ENCODE measurements at regions not wholly inside any gene's neighbourhood (a gene's known extent, or its start where the extent isn't known, plus 50 kb on each side); places are given as distances from the start of the nearest gene placed in this dataset.

DNA sequence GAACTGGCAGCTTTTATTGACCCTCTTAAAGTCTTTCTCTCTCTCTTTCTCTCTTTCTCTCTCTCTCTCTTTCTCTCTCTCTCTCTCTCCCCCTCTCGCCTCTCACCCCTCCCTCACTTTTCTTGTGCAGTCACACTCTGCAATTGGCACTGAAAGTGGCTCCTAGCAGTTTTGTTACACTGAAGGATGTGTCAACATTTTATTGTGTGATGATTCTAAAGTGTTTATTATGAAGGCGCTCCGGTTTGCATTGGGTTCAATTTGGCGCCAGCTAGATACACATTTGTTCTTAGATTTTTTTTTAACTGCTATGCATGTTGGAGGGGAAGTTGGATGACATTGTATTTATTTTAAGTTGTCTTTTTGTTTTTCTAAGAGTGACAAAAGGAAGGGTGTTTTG lies 64.0 kb upstream of the CHRM3 start:
- no peak for DNase-seq

- no peak for DNase-seq
These were observed 64.5 kb upstream of the CHRM3 start for GRCh38 chr1:239321877-239322276.

DNA sequence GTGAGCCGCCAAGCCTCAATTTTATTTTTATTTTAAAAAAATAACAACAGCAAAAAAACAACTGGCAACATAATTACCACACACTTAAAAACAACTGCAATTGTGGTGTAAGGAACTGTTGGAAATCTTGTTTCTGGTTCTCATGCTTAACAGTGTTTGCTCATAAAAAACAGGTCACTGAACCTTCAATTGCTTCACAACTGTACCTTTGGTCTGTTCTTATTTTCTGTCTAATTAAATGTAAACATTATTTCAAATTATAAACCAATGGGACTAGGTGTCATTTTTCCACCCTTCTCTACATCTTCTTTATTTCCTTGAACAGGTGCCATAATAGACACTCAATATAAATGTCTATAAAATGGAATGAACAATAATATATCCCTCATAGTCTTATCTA lies 68.4 kb upstream of the CHRM3 start:
- no peak for DNase-seq

DNA sequence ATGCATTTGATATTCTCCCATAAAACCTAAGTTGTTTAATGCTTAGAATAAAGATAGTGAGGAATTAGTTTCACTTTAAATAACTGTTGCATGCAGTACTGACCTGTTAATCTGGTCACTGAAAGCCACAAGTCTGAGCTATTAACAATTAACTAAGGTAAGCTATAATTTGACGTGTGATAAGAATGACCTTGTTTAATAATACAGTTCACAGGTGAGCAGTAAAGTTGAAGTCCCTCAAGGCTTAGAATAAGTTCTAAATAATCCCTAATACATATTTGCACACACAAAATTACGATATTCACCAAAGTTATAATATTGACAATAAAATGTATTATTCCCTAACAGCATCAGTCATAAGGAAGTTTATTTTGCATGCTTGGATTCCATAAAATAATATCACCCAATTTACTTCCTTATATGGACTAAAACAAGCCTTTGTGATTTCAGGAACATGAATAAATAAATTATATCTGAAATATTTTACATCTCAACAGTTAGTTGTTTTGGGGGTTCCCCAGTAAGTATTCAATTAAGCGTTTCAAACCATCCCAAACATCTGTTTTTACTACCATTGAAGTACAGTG lies 70.6 kb upstream of the CHRM3 start:
- DNase-seq, result no peak

- no peak for DNase-seq
These were observed 75.0 kb upstream of the CHRM3 start for GRCh38 chr1:239311331-239311730.

GRCh38 chr1:239308701-239309333 lies 77.6 kb upstream of the CHRM3 start:
- peak; percentile 16 for DNase-seq

DNA sequence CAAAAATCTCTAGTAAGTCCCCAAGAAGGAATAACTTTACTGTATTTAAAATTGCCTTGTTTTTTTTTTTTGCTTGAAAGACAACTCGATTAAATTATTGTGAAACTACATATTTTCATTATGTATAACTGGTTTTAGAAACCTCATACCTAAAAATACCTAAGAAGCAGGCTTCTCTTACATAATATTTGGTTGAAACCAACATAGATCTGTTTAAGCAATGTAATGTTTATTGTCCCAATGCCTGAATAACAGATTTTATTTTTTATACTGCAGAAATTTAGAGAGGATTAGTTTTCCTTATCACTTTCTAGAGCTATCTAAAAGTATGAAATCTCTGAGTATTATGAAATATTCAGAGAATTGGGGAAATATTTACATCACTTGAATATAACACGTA lies 78.5 kb upstream of the CHRM3 start:
- DNase-seq, result no peak

DNA sequence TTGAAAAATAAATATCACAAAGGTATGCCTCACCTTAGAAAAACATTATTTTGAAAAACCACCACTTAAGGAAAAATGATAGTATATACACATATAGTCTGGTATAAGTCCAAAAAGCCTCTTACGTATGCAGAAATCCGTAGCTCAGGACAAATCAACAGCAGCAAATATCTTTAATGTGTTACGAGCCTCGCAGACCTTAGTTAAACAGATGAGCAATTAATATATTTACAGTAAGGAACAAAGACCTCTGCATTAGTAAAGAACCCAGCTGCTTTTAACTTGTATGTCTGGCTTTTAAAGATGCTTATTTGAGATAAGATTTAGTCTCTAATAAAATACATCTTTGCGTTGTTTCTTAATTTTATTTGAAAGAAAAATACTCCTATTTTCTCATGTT lies 79.9 kb upstream of the CHRM3 start:
- no peak for DNase-seq

DNA sequence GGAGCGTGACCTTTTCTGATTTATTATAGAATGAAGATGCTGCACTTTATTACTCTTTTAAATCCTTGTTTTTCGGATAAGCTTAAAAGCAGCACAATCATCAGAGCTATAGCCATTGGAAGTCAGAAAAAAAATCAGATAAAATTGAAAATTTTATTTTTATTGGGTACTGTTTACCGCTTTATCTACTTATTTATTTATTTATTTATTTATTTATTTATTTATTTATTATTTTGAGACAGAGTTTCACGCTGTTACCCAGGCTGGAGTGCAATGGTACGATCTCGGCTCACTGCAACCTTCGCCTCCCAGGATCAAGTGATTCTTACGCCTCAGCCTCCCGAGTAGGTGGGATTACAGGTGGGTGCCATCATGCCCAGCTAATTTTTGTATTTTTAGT lies 83.1 kb upstream of the CHRM3 start:
- DNase-seq, result no peak

DNA sequence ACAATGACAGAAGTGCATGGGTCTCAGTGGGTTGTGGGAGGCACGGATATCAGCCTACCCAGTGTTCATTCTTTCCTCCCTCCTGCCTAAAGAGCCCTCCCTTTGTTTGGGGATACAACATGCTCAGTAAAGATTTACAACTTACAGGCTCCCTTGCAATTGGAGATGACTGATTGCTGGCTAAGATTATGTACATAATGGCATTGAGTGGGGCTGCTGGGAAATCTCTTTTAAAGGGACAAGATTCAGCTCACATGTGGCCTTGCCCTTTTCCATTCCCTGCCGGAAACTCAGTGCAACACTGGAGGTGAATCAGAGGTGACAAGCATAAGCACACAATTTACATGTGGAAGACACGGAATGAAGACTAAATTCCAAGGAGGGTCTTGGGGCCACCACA lies 83.7 kb upstream of the CHRM3 start:
- DNase-seq, result no peak

- DNase-seq, result no peak
These were observed 85.1 kb upstream of the CHRM3 start for GRCh38 chr1:239301251-239301650.

- no peak for DNase-seq
These were observed 88.5 kb upstream of the CHRM3 start for GRCh38 chr1:239297910-239298309.

DNA sequence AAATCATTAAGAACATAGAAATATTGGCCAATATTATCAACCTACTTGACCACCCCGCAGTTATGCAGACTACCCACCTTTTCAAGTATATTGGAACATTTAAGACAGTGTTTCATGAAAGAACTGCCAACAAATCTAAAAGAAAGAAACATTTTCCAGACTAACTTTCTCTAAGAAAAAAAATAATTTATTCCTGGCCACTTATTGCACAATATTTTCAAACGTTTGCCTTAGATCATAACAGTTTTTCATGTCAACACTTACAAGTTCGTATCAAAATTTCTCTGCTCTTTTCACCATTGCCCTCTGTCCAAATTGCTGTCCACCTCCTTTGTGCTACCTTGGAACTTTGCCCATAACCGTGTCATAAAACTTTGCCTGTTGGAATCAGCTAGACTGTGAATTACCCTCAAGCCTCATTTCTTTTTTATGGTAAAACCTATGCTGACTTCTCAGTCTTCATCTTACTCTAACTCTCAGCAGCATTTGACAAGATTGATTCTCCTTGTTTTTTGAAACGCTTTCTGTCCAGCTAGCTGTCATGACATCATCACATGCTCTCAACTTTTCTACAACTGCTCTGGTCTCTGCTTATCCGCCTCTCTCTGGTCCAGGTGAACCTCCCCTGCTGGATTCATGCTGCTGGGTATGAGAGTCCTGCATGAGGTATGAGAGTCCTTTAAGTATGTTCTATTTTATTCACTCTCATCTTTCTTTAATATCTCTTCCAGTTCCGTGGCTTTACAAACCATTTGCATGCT lies 92.8 kb upstream of the CHRM3 start:
- no peak for DNase-seq

- no peak for DNase-seq
These were observed 97.4 kb upstream of the CHRM3 start for GRCh38 chr1:239288820-239289554.

- DNase-seq, result no peak
These were observed 99.1 kb upstream of the CHRM3 start for GRCh38 chr1:239287296-239287695.

GRCh38 chr1:239283216-239283615 lies 103.2 kb upstream of the CHRM3 start:
- DNase-seq, result no peak

DNA sequence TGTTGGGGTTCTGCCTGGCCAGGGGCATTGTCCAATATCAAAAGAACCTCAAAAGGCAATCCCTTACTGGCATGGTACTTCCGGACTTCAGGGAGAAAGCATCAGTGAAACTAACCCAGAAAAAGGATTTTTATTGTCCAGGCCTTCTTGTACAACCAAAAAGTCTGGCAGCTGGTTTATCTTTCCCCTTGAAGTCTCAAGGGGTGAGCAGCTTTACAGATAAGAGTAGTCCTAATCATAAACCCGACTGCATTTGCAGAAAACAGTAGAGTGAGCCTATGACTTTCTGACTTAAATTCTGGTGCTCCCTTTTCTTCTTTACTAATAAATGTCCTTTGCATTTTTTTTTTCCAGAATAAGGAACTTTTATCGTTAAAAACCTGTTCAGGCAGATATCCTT lies 104.0 kb upstream of the CHRM3 start:
- no peak for DNase-seq

- DNase-seq, result no peak
These were observed 110.3 kb upstream of the CHRM3 start for GRCh38 chr1:239276051-239276450.

GRCh38 chr1:239274242-239274830 lies 112.0 kb upstream of the CHRM3 start:
- DNase-seq, result no peak

GRCh38 chr1:239270509-239270908 lies 115.9 kb upstream of the CHRM3 start:
- DNase-seq, result no peak

DNA sequence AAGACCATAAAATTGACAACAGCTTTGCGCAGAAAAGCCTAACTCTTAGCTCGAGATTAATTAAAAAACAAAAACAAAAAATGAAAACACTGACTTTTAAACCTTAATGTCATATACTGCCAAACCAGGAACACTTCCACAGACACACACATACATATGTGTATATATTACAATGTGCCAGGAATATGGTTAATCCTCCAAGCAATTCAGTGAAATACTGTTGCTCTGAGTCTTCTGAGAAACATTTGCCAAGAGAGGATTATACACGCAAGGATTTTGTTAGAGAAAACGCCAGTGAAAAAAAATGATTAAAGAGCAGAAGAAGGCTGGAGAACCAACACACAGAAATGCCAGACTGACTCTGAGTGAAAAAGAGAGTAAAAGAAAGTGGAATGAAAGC lies 116.7 kb upstream of the CHRM3 start:
- DNase-seq, result no peak

GRCh38 chr1:239268941-239269340 lies 117.4 kb upstream of the CHRM3 start:
- DNase-seq, result no peak

DNA sequence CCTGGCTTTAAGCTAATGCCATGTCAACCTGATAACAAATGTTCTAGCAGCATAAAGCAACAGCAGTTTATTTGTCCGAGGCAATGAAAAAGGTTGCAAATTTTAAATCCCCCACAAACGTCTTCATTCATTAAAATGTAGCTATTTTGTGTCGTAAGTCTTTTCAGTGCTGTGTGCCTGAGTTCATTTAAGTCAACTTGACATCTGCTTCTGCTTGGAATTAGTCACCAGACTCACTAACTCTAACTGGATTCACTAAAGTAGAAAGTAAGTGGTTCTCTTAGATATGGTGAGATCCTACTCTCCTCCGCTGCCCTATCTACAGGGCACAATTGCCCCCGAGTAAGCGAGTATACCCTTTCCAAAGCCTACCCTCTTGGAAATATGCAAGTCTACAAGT lies 118.4 kb upstream of the CHRM3 start:
- DNase-seq, result no peak

Data from fibroblast of skin of back (primary cell).